ENCODE measurements at regions not wholly inside any gene's neighbourhood (a gene's known extent, or its start where the extent isn't known, plus 50 kb on each side); places are given as distances from the start of the nearest gene placed in this dataset.

GRCh38 chr2:602571-603359 is 74.4 kb downstream of the TMEM18 start:
- TF ChIP-seq POLR2AphosphoS5 (IDR thresholded peaks at IDR 0.05; ENCODE audit: low read depth, low read length) (no peak), ZNF879 (CRISPR knock-in tag; IDR thresholded peaks at IDR 0.05) (no peak), SP4 (CRISPR knock-in tag; IDR thresholded peaks at IDR 0.05) (no peak), EZH2 (conservative IDR thresholded peaks at IDR 0.05; ENCODE audit: low read depth, low read length) (no peak), CHCHD3 (CRISPR knock-in tag; IDR thresholded peaks at IDR 0.05) (no peak), ZNF260 (CRISPR knock-in tag; IDR thresholded peaks at IDR 0.05; ENCODE audit: borderline replicate concordance, low read depth) (no peak), FIP1L1 (IDR thresholded peaks at IDR 0.05; ENCODE audit: borderline replicate concordance, insufficient read depth, low read depth, low read length) (no peak), JUND (CRISPR knock-in tag; IDR thresholded peaks at IDR 0.05) (no peak), ZNF230 (CRISPR knock-in tag; IDR thresholded peaks at IDR 0.05) (no peak), ZMYM3 (CRISPR knock-in tag; IDR thresholded peaks at IDR 0.05) (no peak)

Measured in HepG2 (cell line).